ENCODE measurements at regions not wholly inside any gene's neighbourhood (a gene's known extent, or its start where the extent isn't known, plus 50 kb on each side); places are given as distances from the start of the nearest gene placed in this dataset.

DNA sequence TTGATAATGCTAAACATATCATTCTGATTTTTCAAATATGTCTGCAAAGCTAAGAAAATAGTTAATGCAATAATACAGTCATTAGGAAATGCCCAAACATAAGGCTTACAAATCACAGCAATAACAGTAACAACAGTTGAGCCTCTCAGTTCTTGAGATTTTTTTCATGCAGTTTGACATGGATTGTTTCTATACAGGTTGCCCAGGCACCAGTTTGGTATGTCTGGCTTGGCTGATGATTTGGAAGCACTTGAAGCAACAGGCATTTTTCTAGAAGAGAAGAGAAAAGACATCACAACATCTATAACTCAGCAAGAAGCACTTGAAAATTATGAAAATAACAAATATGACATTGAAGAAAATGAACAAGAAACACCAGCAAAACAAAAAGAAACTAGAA is 78.7 kb upstream of the COL6A5 start:
- Mint-ChIP-seq H3K9me3 (peaks cover 8% of the 10 kb centered on the region), H3K36me3 (no peaks in the 10 kb centered on the region), H3K27ac (no peak overlapping the region), H3K4me3 (no peak overlapping the region), H3K4me1 (peaks cover 3% of the 10 kb centered on the region), H3K27me3 (ENCODE audit: low read depth) (peaks cover 10% of the 10 kb centered on the region)
- TF ChIP-seq, protein P1, sequence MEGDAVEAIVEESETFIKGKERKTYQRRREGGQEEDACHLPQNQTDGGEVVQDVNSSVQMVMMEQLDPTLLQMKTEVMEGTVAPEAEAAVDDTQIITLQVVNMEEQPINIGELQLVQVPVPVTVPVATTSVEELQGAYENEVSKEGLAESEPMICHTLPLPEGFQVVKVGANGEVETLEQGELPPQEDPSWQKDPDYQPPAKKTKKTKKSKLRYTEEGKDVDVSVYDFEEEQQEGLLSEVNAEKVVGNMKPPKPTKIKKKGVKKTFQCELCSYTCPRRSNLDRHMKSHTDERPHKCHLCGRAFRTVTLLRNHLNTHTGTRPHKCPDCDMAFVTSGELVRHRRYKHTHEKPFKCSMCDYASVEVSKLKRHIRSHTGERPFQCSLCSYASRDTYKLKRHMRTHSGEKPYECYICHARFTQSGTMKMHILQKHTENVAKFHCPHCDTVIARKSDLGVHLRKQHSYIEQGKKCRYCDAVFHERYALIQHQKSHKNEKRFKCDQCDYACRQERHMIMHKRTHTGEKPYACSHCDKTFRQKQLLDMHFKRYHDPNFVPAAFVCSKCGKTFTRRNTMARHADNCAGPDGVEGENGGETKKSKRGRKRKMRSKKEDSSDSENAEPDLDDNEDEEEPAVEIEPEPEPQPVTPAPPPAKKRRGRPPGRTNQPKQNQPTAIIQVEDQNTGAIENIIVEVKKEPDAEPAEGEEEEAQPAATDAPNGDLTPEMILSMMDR (IDR thresholded peaks at IDR 0.05; ENCODE audit: unreplicated experiment), result no peak
- no peak for DNase-seq (ENCODE audit: low spot score in 2 of 2, unreplicated experiment in 2 of 2)

DNA sequence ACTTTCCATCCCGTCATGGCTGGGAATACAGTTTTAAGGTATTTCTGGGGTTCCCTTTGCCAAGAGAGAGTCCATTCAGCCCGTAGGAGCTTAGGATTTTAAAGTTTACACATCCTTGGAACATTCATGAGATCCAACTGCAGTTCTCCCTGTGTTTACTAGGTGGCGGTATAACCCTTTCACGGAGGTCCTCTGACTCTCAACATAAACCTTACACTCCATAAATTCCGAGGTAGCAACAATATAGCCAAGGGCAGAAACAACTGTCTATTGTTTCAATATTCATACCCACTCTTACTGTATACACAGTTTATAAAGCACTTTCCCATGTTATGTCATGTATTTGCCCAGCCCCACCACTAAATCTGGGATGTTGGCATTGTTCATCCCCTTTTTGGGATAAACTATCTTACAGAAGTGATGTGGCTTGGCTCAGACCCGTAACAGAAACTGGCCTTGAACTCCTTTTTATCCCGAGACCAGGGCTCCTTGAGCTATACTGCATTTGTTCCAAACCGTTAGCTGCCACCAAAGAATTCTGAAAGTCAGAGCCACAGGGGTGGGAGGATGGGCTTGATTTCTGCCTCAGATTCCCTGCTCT is 69.2 kb upstream of the COL6A5 start:
- H3K4me1 Mint-ChIP-seq, result peaks cover 3% of the 10 kb centered on the region
- DNase-seq (ENCODE audit: low spot score in 2 of 2, unreplicated experiment in 2 of 2), result no peak
- H3K9me3 Mint-ChIP-seq, result no peaks in the 10 kb centered on the region
- no peak overlapping the region for H3K4me3 Mint-ChIP-seq
- TF ChIP-seq, protein P1 (IDR thresholded peaks at IDR 0.05; ENCODE audit: unreplicated experiment), result peak; percentile 86
- H3K27ac Mint-ChIP-seq, result no peak overlapping the region
- H3K36me3 Mint-ChIP-seq, result no peaks in the 10 kb centered on the region
- H3K27me3 Mint-ChIP-seq (ENCODE audit: low read depth), result peaks cover 8% of the 10 kb centered on the region

GRCh38 chr3:130288670-130289069 is 56.8 kb upstream of the COL6A5 start:
- no peaks in the 10 kb centered on the region for H3K4me1 Mint-ChIP-seq
- TF ChIP-seq, protein P1 (IDR thresholded peaks at IDR 0.05; ENCODE audit: unreplicated experiment), result no peak

GRCh38 chr3:130291148-130291547 is 54.3 kb upstream of the COL6A5 start:
- peaks cover 2% of the 10 kb centered on the region for H3K36me3 Mint-ChIP-seq
- no peak for DNase-seq (ENCODE audit: low spot score in 2 of 2, unreplicated experiment in 2 of 2)
- H3K27me3 Mint-ChIP-seq (ENCODE audit: low read depth), result peaks cover 4% of the 10 kb centered on the region
- TF ChIP-seq, protein P1 (IDR thresholded peaks at IDR 0.05; ENCODE audit: unreplicated experiment), result no peak
- H3K4me3 Mint-ChIP-seq, result no peak overlapping the region
- no peak overlapping the region for H3K27ac Mint-ChIP-seq
- H3K4me1 Mint-ChIP-seq, result no peaks in the 10 kb centered on the region
- peaks cover 14% of the 10 kb centered on the region for H3K9me3 Mint-ChIP-seq

More at GRCh38 chr3:130288670-130289069, 56.8 kb upstream of the COL6A5 start:
- Mint-ChIP-seq H3K27me3 (ENCODE audit: low read depth) (peaks cover 4% of the 10 kb centered on the region), H3K36me3 (no peaks in the 10 kb centered on the region), H3K27ac (no peak overlapping the region), H3K9me3 (peaks cover 9% of the 10 kb centered on the region), H3K4me3 (no peak overlapping the region)
- no peak for DNase-seq (ENCODE audit: low spot score in 2 of 2, unreplicated experiment in 2 of 2)

- Mint-ChIP-seq H3K4me1 (no peaks in the 10 kb centered on the region), H3K36me3 (peaks cover 2% of the 10 kb centered on the region), H3K4me3 (no peak overlapping the region), H3K27ac (no peak overlapping the region), H3K9me3 (peaks cover 14% of the 10 kb centered on the region), H3K27me3 (ENCODE audit: low read depth) (peaks cover 4% of the 10 kb centered on the region)
- TF ChIP-seq, protein P1 (IDR thresholded peaks at IDR 0.05; ENCODE audit: unreplicated experiment), result no peak
- no peak for DNase-seq (ENCODE audit: low spot score in 2 of 2, unreplicated experiment in 2 of 2)
Measured at GRCh38 chr3:130293247-130293646, 52.2 kb upstream of the COL6A5 start.
